AG04450 (cell line): ENCODE measurements at regions not wholly inside any gene's neighbourhood (a gene's known extent, or its start where the extent isn't known, plus 50 kb on each side); places are given as distances from the start of the nearest gene placed in this dataset.

Source experiments
- CTCF ChIA-PET: fragments of 300-600, 350-600 bp; formaldehyde crosslinking; extraction: SDS; loops from one replicate; lab custom pipeline; 2022; ENCODE audit warnings: antibody characterized with exemption, inconsistent platforms; lab: Charles Lee
- POLR2A ChIA-PET: fragments of 350-600 bp; formaldehyde crosslinking; extraction: SDS; loops from one replicate; lab custom pipeline; 2021; ENCODE audit warnings: antibody characterized with exemption, inconsistent platforms; lab: Yijun Ruan, JAX
- DNase-seq: peaks from one replicate; pipeline ENCODE4 v3.0.0-alpha.2; 2011; ENCODE audit warnings: low read depth, low spot score
- H3K27ac ChIP-seq: one replicate; pipeline ENCODE4 v1.5.1; 2012; ENCODE audit warnings: low read depth, low read length, control low read depth
- H3K27me3 ChIP-seq: one replicate; pipeline ENCODE4 v1.6.0; 2012; ENCODE audit warnings: low read length; ENCODE audit not compliant: control insufficient read depth, insufficient read depth
- H3K4me3 ChIP-seq: 2 replicates; pipeline ENCODE4 v1.5.1; 2011; ENCODE audit warnings: mild to moderate bottlenecking, low read depth, low read length, control low read depth
- H3K9me3 ChIP-seq: 2 replicates; pipeline ENCODE4 v1.5.1; 2012; ENCODE audit warnings: low read length; ENCODE audit not compliant: control insufficient read depth, insufficient read depth
- CTCF ChIP-seq: IDR thresholded peaks from 2 replicates; pipeline ENCODE4 v1.5.1; 2011; ENCODE audit warnings: low read depth, low read length, control low read depth, inconsistent platforms

- POLR2A ChIA-PET: interaction anchor here (0.8 kb wide), 1 partner anchor 42 kb away, joined by 4 read pairs; no protein-coding TSS in a partner anchor
- no peaks in the 10 kb centered on the region for H3K9me3 ChIP-seq
- H3K27ac ChIP-seq: no peak overlapping the region
- CTCF ChIA-PET: interaction anchor here (0.8 kb wide), 1 partner anchor 138 kb away, joined by 3 read pairs; no protein-coding TSS in a partner anchor
- no peak for DNase-seq
- H3K27me3 ChIP-seq: no peaks in the 10 kb centered on the region
- no peak overlapping the region for H3K4me3 ChIP-seq
- TF ChIP-seq CTCF: no peak
These were observed 153.8 kb upstream of the KRR1 start for GRCh38 chr12:75665216-75665615.

DNA sequence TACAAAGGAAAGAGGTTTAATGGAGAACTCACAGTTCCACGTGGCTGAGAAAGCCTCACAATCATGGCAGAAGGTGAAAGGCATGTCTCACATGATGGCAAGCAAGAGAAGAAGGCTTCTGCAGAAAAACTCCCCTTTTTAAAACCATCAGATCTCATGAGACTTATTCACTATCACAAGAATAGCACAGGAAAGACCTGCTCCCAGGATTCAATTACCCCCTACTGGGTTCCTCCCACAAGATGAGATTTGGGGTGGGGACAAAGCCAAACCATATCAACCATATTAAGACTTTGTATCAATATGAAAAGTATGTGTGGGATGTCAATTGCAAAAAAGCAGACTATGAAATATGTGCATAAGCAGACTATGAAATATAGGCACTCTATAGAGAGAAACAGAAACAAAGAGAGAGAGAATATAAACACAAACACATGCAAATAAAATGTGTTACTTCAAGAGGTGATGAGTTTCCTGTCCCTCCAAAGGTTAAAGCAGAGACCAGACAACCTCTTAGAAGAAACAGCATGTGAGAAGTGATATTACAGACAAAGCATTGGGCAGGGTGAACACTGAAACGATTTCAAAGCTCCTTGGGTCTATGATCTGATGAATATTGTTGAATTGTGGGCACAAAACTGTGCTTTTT lies 151.2 kb upstream of the KRR1 start:
- H3K4me3 ChIP-seq: no peak overlapping the region
- H3K9me3 ChIP-seq: no peaks in the 10 kb centered on the region
- ChIA-PET CTCF (no interaction called here), POLR2A (interaction anchor here (0.7 to 2.1 kb wide), 2 partner anchors 358 to 369 kb away, joined by 3 to 10 read pairs; partner anchors contain the start of gene PHLDA1)
- H3K27ac ChIP-seq: no peak overlapping the region
- no peaks in the 10 kb centered on the region for H3K27me3 ChIP-seq
- no peak for TF ChIP-seq CTCF
- no peak for DNase-seq

GRCh38 chr12:75661908-75662307 lies 150.5 kb upstream of the KRR1 start:
- CTCF ChIA-PET: interaction anchor here (0.5 kb wide), 1 partner anchor 31 kb away, joined by 3 read pairs; no protein-coding TSS in a partner anchor
- no peaks in the 10 kb centered on the region for H3K9me3 ChIP-seq
- no peak for TF ChIP-seq CTCF
- no peak overlapping the region for H3K4me3 ChIP-seq
- no peak overlapping the region for H3K27ac ChIP-seq
- DNase-seq: no peak
- no peaks in the 10 kb centered on the region for H3K27me3 ChIP-seq
- POLR2A ChIA-PET: interaction anchor here (0.7 to 2.1 kb wide), 2 partner anchors 359 to 370 kb away, joined by 3 to 10 read pairs; partner anchors contain the start of gene PHLDA1

DNA sequence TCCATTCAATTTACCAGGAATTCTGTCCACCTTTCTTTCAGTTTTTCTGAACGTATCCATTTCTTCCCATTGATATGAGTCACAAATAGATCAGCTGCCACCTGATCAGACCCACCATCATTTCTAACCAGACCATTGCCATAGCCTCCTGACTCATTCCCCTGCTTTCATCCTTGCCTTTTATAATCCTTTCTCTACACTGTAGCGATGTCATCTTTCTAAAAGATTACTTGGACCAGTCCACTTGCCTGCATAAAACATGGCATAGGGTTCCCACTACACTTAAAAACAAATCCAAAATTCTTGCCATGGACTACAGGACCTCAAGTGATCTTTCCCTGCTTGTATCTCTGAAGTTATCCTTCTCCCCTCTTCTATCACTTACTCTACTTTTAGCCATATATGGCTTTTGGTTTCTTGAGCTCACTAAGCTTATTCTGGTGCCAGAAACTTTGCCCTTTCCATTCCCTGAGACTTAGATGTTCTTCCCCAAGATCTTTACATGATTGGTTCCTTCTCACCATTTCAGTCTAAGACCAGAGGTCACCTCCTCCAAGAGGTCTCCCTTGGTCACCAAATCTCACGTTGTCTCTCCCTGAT lies 149.5 kb upstream of the KRR1 start:
- Histone ChIP-seq H3K27me3 (no peaks in the 10 kb centered on the region), H3K4me3 (no peak overlapping the region), H3K27ac (peak overlapping the region; percentile 49), H3K9me3 (no peaks in the 10 kb centered on the region)
- no peak for TF ChIP-seq CTCF
- CTCF ChIA-PET: no interaction called here
- POLR2A ChIA-PET: interaction anchor here (2.1 kb wide), 1 partner anchor 371 kb away, joined by 10 read pairs; the partner anchor contains the start of gene PHLDA1
- DNase-seq: no peak

GRCh38 chr12:75660107-75660530 lies 148.7 kb upstream of the KRR1 start:
- no peak for DNase-seq
- ChIA-PET CTCF (no interaction called here), POLR2A (interaction anchor here (1.1 kb wide), 1 partner anchor 371 kb away, joined by 4 read pairs; the partner anchor contains the start of gene PHLDA1)
- no peaks in the 10 kb centered on the region for H3K27me3 ChIP-seq
- no peak for TF ChIP-seq CTCF
- no peak overlapping the region for H3K4me3 ChIP-seq
- peak overlapping the region; percentile 84 for H3K27ac ChIP-seq
- no peaks in the 10 kb centered on the region for H3K9me3 ChIP-seq
